GM23248 (cell line): ENCODE measurements at regions not wholly inside any gene's neighbourhood (a gene's known extent, or its start where the extent isn't known, plus 50 kb on each side); places are given as distances from the start of the nearest gene placed in this dataset.

Experiments used
- EZH2 ChIP-seq: fragments of 200-600 bp; sonication (generic); IDR thresholded peaks from 2 replicates; pipeline ENCODE4 v1.6.1; 2018; ENCODE audit warnings: antibody characterized with exemption, mild to moderate bottlenecking; ENCODE audit not compliant: insufficient read depth, poor library complexity, severe bottlenecking
- EZH2phosphoT487 ChIP-seq: fragments of 200-600 bp; sonication (generic); IDR thresholded peaks from 2 replicates; pipeline ENCODE4 v1.6.1; 2018; ENCODE audit warnings: antibody characterized with exemption, moderate library complexity, mild to moderate bottlenecking, low read depth; ENCODE audit not compliant: insufficient read depth

GRCh38 chr10:20508921-20509320, 388.2 kb downstream of the NEBL start:
- TF ChIP-seq EZH2: no peak
- TF ChIP-seq EZH2phosphoT487: no peak
